GM12878 (cell line): ENCODE measurements at regions not wholly inside any gene's neighbourhood (a gene's known extent, or its start where the extent isn't known, plus 50 kb on each side); places are given as distances from the start of the nearest gene placed in this dataset.

Experiments used
- ATAC-seq: fragments of 200-7000 bp; cut with Tn5 transposase; 3 replicates; pipeline ENCODE4 v1.9.1; 2020; ENCODE audit warnings: mild to moderate bottlenecking, moderate library complexity
- BruUV-seq: library from RNA; stranded (reverse); fragments of 400-500 nt; replicated peaks from 2 replicates; lab custom pipeline; 2021; lab: Mats Ljungman, UMichigan
- CTCF ChIA-PET: fragments of 300-600 bp; sonication (Branson Sonifier 250); formaldehyde crosslinking; extraction: SDS; loops from one replicate; lab custom pipeline; 2021; ENCODE audit warnings: inconsistent platforms; lab: Yijun Ruan, JAX
- POLR2A ChIA-PET: fragments of 350-600 bp; formaldehyde crosslinking; extraction: SDS; loops from one replicate; lab custom pipeline; 2021; ENCODE audit warnings: inconsistent platforms; lab: Charles Lee
- RAD21 ChIA-PET: fragments of 300-600 bp; sonication (Branson Sonifier 250); formaldehyde crosslinking; loops from one replicate; lab custom pipeline; 2023; ENCODE audit warnings: antibody characterized with exemption; ENCODE audit not compliant: unreplicated experiment; lab: Charles Lee
- SMC1A ChIA-PET: fragments of 300-600 bp; sonication (Branson Sonifier 250); formaldehyde crosslinking; loops from one replicate; lab custom pipeline; 2023; ENCODE audit not compliant: unreplicated experiment, uncharacterized antibody; lab: Charles Lee
- DNase-seq: peaks from one replicate; pipeline ENCODE4 v3.0.0-alpha.2; 2011; ENCODE audit warnings: low read depth, low spot score
- FAIRE-seq: peaks from 3 replicates; lab custom pipeline; 2011; peaks lifted over from hg19 to GRCh38; lab: Jason Lieb, UNC
- H2AFZ ChIP-seq: 2 replicates; pipeline ENCODE4 v1.6.0; 2011; ENCODE audit warnings: low read depth, low read length, control low read depth; ENCODE audit not compliant: control insufficient read depth
- H3K27ac ChIP-seq: 2 replicates; pipeline ENCODE4 v1.5.1; 2011; ENCODE audit warnings: control low read depth; ENCODE audit not compliant: control insufficient read depth, insufficient read depth
- H3K27me3 ChIP-seq, 2 experiments: replicated peaks in 1 of 2; 2 replicates each; pipeline versions ENCODE4 v1.6.0 to v1.6.1; 2011; ENCODE audit warnings: low read length in 1 of 2; ENCODE audit not compliant: control insufficient read depth in 2 of 2, insufficient read depth in 2 of 2
- H3K36me3 ChIP-seq, 2 experiments: 2 replicates each; pipeline ENCODE4 v1.5.1; 2011; ENCODE audit warnings: low read length in 1 of 2; ENCODE audit not compliant: control insufficient read depth in 2 of 2, insufficient read depth in 2 of 2
- H3K4me1 ChIP-seq: 2 replicates; pipeline ENCODE4 v1.6.1; 2011; ENCODE audit warnings: mild to moderate bottlenecking, low read length, moderate library complexity, mixed read lengths; ENCODE audit not compliant: control insufficient read depth, insufficient read depth
- H3K4me2 ChIP-seq: 2 replicates; pipeline ENCODE4 v1.6.0; 2011; ENCODE audit warnings: control low read depth; ENCODE audit not compliant: control insufficient read depth, insufficient read depth
- H3K4me3 ChIP-seq: fragments of 200-600 bp; sonication (generic); 2 replicates; pipeline ENCODE4 v1.5.1; 2016
- H3K79me2 ChIP-seq: 2 replicates; pipeline ENCODE4 v1.6.0; 2011; ENCODE audit warnings: low read length; ENCODE audit not compliant: control insufficient read depth, insufficient read depth
- H3K9ac ChIP-seq: 2 replicates; pipeline ENCODE4 v1.8.0; 2011; ENCODE audit warnings: low read length, control low read depth, mixed read lengths; ENCODE audit not compliant: control insufficient read depth, insufficient read depth
- H3K9me3 ChIP-seq: replicated peaks from 3 replicates; pipeline ENCODE4 v1.5.1; 2011; ENCODE audit warnings: mild to moderate bottlenecking, low read length; ENCODE audit not compliant: control insufficient read depth, insufficient read depth
- H4K20me1 ChIP-seq: 2 replicates; pipeline ENCODE4 v1.6.0; 2011; ENCODE audit not compliant: control insufficient read depth, insufficient read depth
- ASH2L ChIP-seq: fragments of 300-600, 200-600 bp; sonication (generic); IDR thresholded peaks from 2 replicates; pipeline ENCODE4 v1.6.1; 2017; ENCODE audit warnings: low read depth, mild to moderate bottlenecking, borderline replicate concordance
- KAT2A ChIP-seq: conservative IDR thresholded peaks from 2 replicates; pipeline ENCODE4 v1.6.1; 2011; ENCODE audit warnings: low read depth, low read length; ENCODE audit not compliant: control insufficient read depth
- MTA2 ChIP-seq: fragments of 450-650 bp; IDR thresholded peaks from 2 replicates; pipeline ENCODE4 v1.6.1; 2016; ENCODE audit warnings: low read depth, mild to moderate bottlenecking, moderate library complexity
- NFIC ChIP-seq: IDR thresholded peaks from 2 replicates; pipeline ENCODE4 v1.6.1; 2012; ENCODE audit warnings: low read depth, mild to moderate bottlenecking, inconsistent platforms, low read length, moderate library complexity
- PAX5 ChIP-seq: IDR thresholded peaks from 2 replicates; pipeline ENCODE4 v1.6.1; 2011; ENCODE audit warnings: low read depth, low read length, borderline replicate concordance
- SIX5 ChIP-seq: IDR thresholded peaks from 2 replicates; pipeline ENCODE4 v1.6.1; 2011; ENCODE audit warnings: mild to moderate bottlenecking, low read depth, low read length, moderate library complexity; ENCODE audit not compliant: severe bottlenecking
- SUPT20H ChIP-seq: IDR thresholded peaks from 2 replicates; pipeline ENCODE4 v1.6.1; 2011; ENCODE audit warnings: low read depth, mild to moderate bottlenecking, low read length, moderate library complexity, borderline replicate concordance; ENCODE audit not compliant: control insufficient read depth
- TCF12 ChIP-seq: IDR thresholded peaks from 2 replicates; pipeline ENCODE4 v1.6.1; 2011; ENCODE audit warnings: low read depth, mild to moderate bottlenecking, low read length
- ZNF217 ChIP-seq: fragments of 450-650 bp; IDR thresholded peaks from 2 replicates; pipeline ENCODE4 v1.6.1; 2017; ENCODE audit warnings: antibody characterized with exemption, mild to moderate bottlenecking
- ZNF24 ChIP-seq: fragments of 450-650 bp; IDR thresholded peaks from 2 replicates; pipeline ENCODE4 v1.6.1; 2017; ENCODE audit warnings: antibody characterized with exemption, mild to moderate bottlenecking
- ZNF384 ChIP-seq: IDR thresholded peaks from 2 replicates; pipeline ENCODE4 v1.6.1; 2012; ENCODE audit warnings: low read depth, mild to moderate bottlenecking, low read length, improper control_type of control experiment, borderline replicate concordance
- in situ Hi-C: fragments of 300-500 bp; cut with MboI; formaldehyde crosslinking; loops from 9 replicates; pipeline ENCODE4 v1.14.3; 2018; ENCODE audit warnings: mixed read lengths
- intact Hi-C: fragments of 100-400 bp; cut with micrococcal nuclease; formaldehyde crosslinking; loops from one replicate; pipeline ENCODE4 v1.14.2; 2022; ENCODE audit not compliant: unreplicated experiment
- TF ChIP-seq, protein P1 (sequence below): IDR thresholded peaks from 2 replicates; pipeline ENCODE4 v1.6.1; 2012; ENCODE audit warnings: low read depth, low read length, improper control_type of control experiment

- Histone ChIP-seq H3K27me3 (no peaks in the 10 kb centered on the region), H3K79me2 (no peaks in the 10 kb centered on the region), H3K4me3 (no peak overlapping the region), H3K9ac (no peak overlapping the region), H3K9me3 (no peaks in the 10 kb centered on the region), H4K20me1 (no peaks in the 10 kb centered on the region), H3K4me1 (no peaks in the 10 kb centered on the region), H3K4me2 (no peak overlapping the region), H3K36me3 (no peaks in the 10 kb centered on the region), H2AFZ (no peak overlapping the region), H3K27ac (no peak overlapping the region)
- CTCF ChIA-PET: no interaction called here
- in situ Hi-C loops (no loop called here), intact Hi-C loops (no loop called here)
- TF ChIP-seq MTA2 (no peak), ZNF24 (no peak), ZNF384 (no peak), KAT2A (no peak), ASH2L (no peak), SIX5 (no peak), NFIC (no peak), TCF12 (no peak), PAX5 (no peak), ZNF217 (no peak), SUPT20H (no peak)
- TF ChIP-seq, protein P1, sequence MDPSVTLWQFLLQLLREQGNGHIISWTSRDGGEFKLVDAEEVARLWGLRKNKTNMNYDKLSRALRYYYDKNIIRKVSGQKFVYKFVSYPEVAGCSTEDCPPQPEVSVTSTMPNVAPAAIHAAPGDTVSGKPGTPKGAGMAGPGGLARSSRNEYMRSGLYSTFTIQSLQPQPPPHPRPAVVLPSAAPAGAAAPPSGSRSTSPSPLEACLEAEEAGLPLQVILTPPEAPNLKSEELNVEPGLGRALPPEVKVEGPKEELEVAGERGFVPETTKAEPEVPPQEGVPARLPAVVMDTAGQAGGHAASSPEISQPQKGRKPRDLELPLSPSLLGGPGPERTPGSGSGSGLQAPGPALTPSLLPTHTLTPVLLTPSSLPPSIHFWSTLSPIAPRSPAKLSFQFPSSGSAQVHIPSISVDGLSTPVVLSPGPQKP: no peak
- ATAC-seq: no peak
- DNase-seq: no peak
- BruUV-seq: no TSS peak
- SMC1A ChIA-PET: no interaction called here
- FAIRE-seq: no peak
- RAD21 ChIA-PET: no interaction called here
- POLR2A ChIA-PET: no interaction called here
These were observed 149.5 kb downstream of the PPP1R2C start for GRCh38 chrX:42628471-42628870.
